Brain microvascular endothelial cell (primary cell): ENCODE measurements at regions not wholly inside any gene's neighbourhood (a gene's known extent, or its start where the extent isn't known, plus 50 kb on each side); places are given as distances from the start of the nearest gene placed in this dataset.
A peak's percentile ranks its signal among the peaks of the same experiment; 100 is the strongest.

ENCODE experiments used
- DNase-seq: peaks from one replicate; pipeline ENCODE4 v3.0.0-alpha.2; 2020
- H3K27ac ChIP-seq: fragments of 250-450 bp; sonication (Bioruptor Pico); 2 replicates; pipeline ENCODE4 v1.5.1; 2020; ENCODE audit warnings: mild to moderate bottlenecking, moderate library complexity
- H3K27me3 ChIP-seq: fragments of 250-450 bp; sonication (Bioruptor Pico); replicated peaks from 2 replicates; pipeline ENCODE4 v1.5.1; 2020; ENCODE audit warnings: mild to moderate bottlenecking
- H3K36me3 ChIP-seq: fragments of 250-450 bp; sonication (Bioruptor Pico); replicated peaks from 2 replicates; pipeline ENCODE4 v1.5.1; 2020; ENCODE audit warnings: mild to moderate bottlenecking
- H3K4me3 ChIP-seq: 2 replicates; pipeline ENCODE4 v1.5.1; 2011; ENCODE audit warnings: low read depth, mild to moderate bottlenecking, control low read depth, low read length, moderate library complexity
- in situ Hi-C: cut with HindIII; loops from 2 replicates; pipeline ENCODE4 v1.10.0; 2017; ENCODE audit warnings: low sequenced_read_pairs, low pct_ligation_motif_present
- TF ChIP-seq, protein P1 (sequence below): IDR thresholded peaks from 2 replicates; pipeline ENCODE4 v1.5.1; 2011; ENCODE audit warnings: low read depth, mild to moderate bottlenecking, moderate library complexity, low read length, control low read depth, inconsistent platforms; ENCODE audit errors: missing control alignments

DNA sequence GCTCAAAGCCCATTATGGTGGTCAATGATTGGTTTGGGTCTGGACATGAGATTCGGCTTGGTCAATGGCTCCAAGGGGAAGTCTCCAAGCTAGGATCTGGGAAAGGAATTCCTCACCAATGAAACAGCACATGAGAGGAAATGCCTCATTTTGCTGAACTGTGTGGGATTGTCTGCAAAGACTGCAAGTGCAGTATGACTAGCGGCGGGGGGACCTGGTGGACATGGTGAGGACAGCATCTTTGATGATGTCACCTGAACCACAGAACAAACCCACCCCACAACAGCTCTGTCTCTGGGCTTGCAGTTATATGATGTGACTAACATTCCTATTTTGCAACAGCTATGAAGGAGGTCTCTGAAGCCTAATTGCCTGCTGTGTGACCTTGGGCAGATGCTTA is 50.6 kb upstream of the NKD1 start:
- H3K27me3 ChIP-seq = no peaks in the 10 kb centered on the region
- H3K36me3 ChIP-seq = no peaks in the 10 kb centered on the region
- H3K4me3 ChIP-seq = no peak overlapping the region
- DNase-seq = peak; percentile 75
- TF ChIP-seq, protein P1, sequence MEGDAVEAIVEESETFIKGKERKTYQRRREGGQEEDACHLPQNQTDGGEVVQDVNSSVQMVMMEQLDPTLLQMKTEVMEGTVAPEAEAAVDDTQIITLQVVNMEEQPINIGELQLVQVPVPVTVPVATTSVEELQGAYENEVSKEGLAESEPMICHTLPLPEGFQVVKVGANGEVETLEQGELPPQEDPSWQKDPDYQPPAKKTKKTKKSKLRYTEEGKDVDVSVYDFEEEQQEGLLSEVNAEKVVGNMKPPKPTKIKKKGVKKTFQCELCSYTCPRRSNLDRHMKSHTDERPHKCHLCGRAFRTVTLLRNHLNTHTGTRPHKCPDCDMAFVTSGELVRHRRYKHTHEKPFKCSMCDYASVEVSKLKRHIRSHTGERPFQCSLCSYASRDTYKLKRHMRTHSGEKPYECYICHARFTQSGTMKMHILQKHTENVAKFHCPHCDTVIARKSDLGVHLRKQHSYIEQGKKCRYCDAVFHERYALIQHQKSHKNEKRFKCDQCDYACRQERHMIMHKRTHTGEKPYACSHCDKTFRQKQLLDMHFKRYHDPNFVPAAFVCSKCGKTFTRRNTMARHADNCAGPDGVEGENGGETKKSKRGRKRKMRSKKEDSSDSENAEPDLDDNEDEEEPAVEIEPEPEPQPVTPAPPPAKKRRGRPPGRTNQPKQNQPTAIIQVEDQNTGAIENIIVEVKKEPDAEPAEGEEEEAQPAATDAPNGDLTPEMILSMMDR = peak; percentile 20
- H3K27ac ChIP-seq = no peak overlapping the region
- in situ Hi-C loops = no loop called here

DNA sequence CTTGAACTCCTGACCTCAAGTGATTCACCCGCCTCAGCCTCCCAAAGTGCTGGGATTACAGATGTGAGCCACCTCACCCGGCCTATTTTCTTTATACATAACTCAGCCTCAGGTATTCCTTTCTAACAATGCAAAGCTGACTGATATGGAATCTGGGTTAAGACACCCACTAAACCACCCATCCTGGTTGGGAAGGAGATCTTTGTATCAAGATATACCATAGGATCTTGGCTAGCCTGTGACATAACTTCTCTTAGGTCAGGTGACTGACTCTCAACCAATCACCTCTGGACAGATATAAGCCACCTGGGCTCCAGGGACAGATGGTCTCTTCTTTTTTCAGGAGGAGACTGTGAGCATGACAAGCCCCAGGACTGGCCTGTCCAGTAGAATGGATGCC is 51.2 kb upstream of the NKD1 start:
- TF ChIP-seq, protein P1 = no peak
- Histone ChIP-seq H3K36me3 (no peaks in the 10 kb centered on the region), H3K27me3 (no peaks in the 10 kb centered on the region), H3K4me3 (no peak overlapping the region), H3K27ac (no peak overlapping the region)
- in situ Hi-C loops = no loop called here
- peak; percentile 5 for DNase-seq

DNA sequence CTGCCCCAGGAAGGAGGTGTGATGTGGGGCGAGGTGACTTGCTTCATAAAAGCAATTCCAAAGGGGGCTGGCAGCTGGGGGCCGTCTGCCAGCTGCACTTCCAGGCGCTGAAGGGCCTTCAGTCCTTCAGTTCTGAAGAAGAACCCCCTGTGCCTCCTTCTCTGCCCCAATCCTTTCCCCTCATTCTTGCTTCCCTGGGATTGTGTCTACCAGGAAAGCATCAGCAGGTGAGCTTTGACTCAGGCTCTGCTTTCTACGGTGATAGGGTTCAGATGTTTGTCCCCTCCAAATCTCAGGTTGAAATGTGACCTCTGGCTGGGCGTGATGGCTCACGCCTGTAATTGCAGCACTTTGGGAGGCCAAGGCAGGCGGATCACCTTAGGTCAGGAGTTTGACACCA is 52.5 kb upstream of the NKD1 start:
- TF ChIP-seq, protein P1 = no peak
- Histone ChIP-seq H3K27me3 (no peaks in the 10 kb centered on the region), H3K36me3 (no peaks in the 10 kb centered on the region), H3K4me3 (no peak overlapping the region), H3K27ac (no peak overlapping the region)
- in situ Hi-C loops = no loop called here
- DNase-seq = no peak

DNA sequence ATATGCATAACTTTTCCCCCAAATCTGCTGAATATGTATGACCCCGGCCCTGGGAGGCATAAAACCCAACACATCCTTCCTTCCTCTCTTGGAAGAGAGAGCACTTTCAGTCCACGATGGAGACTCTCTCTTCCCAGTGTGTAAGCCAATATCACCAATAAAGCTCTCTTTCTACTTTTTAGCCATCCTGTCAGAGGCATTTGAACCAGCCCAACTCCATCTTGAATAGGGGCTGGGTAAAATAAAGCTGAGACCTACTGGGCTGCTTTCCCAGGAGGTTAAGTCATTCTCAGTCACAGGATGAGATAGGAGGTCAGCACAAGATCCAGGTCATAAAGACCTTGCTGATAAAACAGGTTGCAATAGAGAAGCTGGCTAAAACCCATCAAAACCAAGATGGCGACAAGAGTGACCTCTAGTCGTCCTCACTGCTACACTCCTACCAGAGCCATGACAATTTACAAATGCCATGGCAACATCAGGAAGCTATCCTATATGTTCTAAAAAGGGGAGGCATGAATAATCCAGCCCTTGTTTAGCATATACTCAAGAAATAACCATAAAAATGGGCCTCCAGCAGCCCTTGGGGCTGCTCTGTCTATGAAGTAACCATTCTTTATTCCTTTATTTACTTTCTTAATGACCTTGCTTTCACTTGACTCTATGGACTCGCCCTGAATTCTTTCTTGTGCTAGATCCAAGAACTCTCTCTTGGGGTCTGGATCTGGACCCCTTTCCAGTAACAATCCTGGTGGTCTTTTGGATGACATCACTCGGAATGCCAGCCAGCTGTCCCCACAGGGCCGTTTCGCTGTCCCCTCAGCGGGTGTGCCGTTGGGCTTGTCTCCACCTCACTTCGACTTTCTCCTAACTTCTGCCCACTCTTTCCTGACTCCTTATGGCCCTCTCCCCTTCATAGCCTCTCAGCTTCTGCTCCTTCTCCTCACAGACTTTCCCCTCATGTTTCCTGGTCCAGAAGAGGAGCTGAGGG is 53.4 kb upstream of the NKD1 start:
- no peaks in the 10 kb centered on the region for H3K36me3 ChIP-seq

DNA sequence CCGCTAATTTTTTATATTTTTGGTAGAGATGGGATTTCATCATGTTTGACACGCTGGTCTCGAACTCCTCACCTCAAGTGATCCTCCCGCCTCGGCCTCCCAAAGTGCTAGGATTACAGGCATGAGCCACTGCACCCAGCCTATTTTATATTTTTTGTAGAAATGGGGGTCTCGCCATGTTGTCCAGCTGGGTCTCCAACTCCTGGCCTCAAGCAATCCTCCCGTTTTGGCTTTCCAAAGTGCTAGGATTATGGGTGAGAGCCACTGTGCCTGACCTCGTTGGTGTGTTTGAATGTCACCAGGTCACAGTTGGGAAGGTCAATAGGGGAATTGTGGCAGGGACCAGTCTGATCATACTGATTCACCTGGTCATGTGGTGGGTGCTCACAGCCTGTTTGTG is 56.7 kb upstream of the NKD1 start:
- H3K27ac ChIP-seq = no peak overlapping the region
- DNase-seq = no peak
- TF ChIP-seq, protein P1 = no peak
- no peaks in the 10 kb centered on the region for H3K27me3 ChIP-seq
- H3K36me3 ChIP-seq = no peaks in the 10 kb centered on the region
- in situ Hi-C loops = no loop called here
- H3K4me3 ChIP-seq = no peak overlapping the region

More for the DNA sequence above, 53.4 kb upstream of the NKD1 start:
- DNase-seq = no peak
- in situ Hi-C loops = no loop called here
- TF ChIP-seq, protein P1 = no peak
- no peak overlapping the region for H3K4me3 ChIP-seq
- H3K27ac ChIP-seq = no peak overlapping the region
- H3K27me3 ChIP-seq = no peaks in the 10 kb centered on the region
